ENCODE measurements at regions not wholly inside any gene's neighbourhood (a gene's known extent, or its start where the extent isn't known, plus 50 kb on each side); places are given as distances from the start of the nearest gene placed in this dataset.

DNA sequence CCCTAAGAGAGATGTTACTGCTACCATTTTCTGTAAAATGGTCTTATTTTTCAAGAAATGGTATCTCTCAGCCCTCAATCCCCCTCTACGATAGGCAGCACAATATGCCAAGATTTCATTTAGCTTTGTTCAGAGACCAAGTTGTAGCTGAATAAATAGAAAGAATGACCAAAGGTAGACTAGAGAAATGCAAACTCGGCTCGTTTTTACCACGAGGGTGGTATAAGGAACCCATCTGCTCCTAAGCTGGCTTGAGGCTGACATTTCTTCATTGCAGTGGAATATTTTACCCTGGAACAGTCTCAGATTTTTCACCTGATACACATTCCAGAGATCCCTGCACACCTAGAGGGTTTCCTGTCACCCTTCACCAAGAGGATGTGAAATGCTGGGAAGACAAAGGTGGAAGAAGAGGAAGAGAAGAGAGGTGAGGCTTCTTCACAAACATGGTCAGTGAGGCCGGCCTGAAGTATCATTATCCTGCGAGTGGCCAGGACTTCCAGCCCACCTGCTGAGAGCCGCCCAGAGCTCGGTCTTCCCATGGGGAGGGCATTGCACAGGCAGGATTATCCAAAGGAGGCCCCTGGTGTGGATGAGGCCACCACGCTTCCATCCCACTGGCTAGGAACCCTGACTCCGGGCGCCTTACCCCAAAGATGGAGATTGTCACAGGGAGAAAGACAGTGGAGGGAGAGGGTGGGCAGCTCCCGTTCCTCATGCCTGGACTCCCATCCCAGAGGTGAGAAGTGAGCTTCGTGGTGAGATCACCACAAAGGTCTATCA, 57.1 kb upstream of the AFDN start:
- Histone ChIP-seq H2AFZ (ENCODE audit: low read depth, low read length) (no peak overlapping the region), H3F3A (ENCODE audit: insufficient read depth, low read length, poor library complexity, severe bottlenecking) (no peaks in the 10 kb centered on the region), H3K9ac (ENCODE audit: low read length) (no peak overlapping the region), H3K4me3 (ENCODE audit: low read length) (no peak overlapping the region), H3K9me3 (ENCODE audit: low read length) (no peaks in the 10 kb centered on the region), H3K9me2 (ENCODE audit: insufficient read depth, low read length) (no peaks in the 10 kb centered on the region), H4K20me1 (ENCODE audit: insufficient read depth) (no peaks in the 10 kb centered on the region), H3K4me2 (ENCODE audit: low read length) (no peak overlapping the region), H3K27ac (ENCODE audit: low read length) (no peak overlapping the region), H3K27me3 (ENCODE audit: insufficient read depth, low read depth, low read length) (no peaks in the 10 kb centered on the region), H3K36me3 (ENCODE audit: insufficient read depth, low read length) (no peaks in the 10 kb centered on the region), H3K79me2 (replicated peaks; ENCODE audit: insufficient read depth, low read length) (no peaks in the 10 kb centered on the region)
- TF ChIP-seq RAD21 (conservative IDR thresholded peaks at IDR 0.05): no peak
- TF ChIP-seq POLR2AphosphoS5 (IDR thresholded peaks at IDR 0.05): no peak
- TF ChIP-seq, protein P1, sequence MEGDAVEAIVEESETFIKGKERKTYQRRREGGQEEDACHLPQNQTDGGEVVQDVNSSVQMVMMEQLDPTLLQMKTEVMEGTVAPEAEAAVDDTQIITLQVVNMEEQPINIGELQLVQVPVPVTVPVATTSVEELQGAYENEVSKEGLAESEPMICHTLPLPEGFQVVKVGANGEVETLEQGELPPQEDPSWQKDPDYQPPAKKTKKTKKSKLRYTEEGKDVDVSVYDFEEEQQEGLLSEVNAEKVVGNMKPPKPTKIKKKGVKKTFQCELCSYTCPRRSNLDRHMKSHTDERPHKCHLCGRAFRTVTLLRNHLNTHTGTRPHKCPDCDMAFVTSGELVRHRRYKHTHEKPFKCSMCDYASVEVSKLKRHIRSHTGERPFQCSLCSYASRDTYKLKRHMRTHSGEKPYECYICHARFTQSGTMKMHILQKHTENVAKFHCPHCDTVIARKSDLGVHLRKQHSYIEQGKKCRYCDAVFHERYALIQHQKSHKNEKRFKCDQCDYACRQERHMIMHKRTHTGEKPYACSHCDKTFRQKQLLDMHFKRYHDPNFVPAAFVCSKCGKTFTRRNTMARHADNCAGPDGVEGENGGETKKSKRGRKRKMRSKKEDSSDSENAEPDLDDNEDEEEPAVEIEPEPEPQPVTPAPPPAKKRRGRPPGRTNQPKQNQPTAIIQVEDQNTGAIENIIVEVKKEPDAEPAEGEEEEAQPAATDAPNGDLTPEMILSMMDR (IDR thresholded peaks at IDR 0.05; ENCODE audit: poor library complexity, severe bottlenecking): no peak
- TF ChIP-seq MXI1 (conservative IDR thresholded peaks at IDR 0.05; ENCODE audit: poor library complexity, severe bottlenecking): no peak
- no peak for TF ChIP-seq EZH2 (IDR thresholded peaks at IDR 0.05; ENCODE audit: borderline replicate concordance, insufficient read depth, low read length, poor library complexity, severe bottlenecking)
- TF ChIP-seq, protein P2, sequence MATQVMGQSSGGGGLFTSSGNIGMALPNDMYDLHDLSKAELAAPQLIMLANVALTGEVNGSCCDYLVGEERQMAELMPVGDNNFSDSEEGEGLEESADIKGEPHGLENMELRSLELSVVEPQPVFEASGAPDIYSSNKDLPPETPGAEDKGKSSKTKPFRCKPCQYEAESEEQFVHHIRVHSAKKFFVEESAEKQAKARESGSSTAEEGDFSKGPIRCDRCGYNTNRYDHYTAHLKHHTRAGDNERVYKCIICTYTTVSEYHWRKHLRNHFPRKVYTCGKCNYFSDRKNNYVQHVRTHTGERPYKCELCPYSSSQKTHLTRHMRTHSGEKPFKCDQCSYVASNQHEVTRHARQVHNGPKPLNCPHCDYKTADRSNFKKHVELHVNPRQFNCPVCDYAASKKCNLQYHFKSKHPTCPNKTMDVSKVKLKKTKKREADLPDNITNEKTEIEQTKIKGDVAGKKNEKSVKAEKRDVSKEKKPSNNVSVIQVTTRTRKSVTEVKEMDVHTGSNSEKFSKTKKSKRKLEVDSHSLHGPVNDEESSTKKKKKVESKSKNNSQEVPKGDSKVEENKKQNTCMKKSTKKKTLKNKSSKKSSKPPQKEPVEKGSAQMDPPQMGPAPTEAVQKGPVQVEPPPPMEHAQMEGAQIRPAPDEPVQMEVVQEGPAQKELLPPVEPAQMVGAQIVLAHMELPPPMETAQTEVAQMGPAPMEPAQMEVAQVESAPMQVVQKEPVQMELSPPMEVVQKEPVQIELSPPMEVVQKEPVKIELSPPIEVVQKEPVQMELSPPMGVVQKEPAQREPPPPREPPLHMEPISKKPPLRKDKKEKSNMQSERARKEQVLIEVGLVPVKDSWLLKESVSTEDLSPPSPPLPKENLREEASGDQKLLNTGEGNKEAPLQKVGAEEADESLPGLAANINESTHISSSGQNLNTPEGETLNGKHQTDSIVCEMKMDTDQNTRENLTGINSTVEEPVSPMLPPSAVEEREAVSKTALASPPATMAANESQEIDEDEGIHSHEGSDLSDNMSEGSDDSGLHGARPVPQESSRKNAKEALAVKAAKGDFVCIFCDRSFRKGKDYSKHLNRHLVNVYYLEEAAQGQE (IDR thresholded peaks at IDR 0.05; ENCODE audit: borderline replicate concordance): no peak
- no peak for TF ChIP-seq EP300 (conservative IDR thresholded peaks at IDR 0.05; ENCODE audit: poor library complexity, severe bottlenecking)
- TF ChIP-seq SMC3 (conservative IDR thresholded peaks at IDR 0.05; ENCODE audit: poor library complexity): no peak
- no peak for TF ChIP-seq TAF1 (IDR thresholded peaks at IDR 0.05; ENCODE audit: low read depth)

GRCh38 chr6:167770291-167770955, 56.3 kb upstream of the AFDN start:
- no peaks in the 10 kb centered on the region for H3K36me3 ChIP-seq (ENCODE audit: insufficient read depth, low read length)
- H3K9me2 ChIP-seq (ENCODE audit: insufficient read depth, low read length): no peaks in the 10 kb centered on the region
- TF ChIP-seq TAF1 (IDR thresholded peaks at IDR 0.05; ENCODE audit: low read depth) (no peak), POLR2AphosphoS5 (IDR thresholded peaks at IDR 0.05) (no peak), RAD21 (conservative IDR thresholded peaks at IDR 0.05) (no peak), MXI1 (conservative IDR thresholded peaks at IDR 0.05; ENCODE audit: poor library complexity, severe bottlenecking) (no peak), EP300 (conservative IDR thresholded peaks at IDR 0.05; ENCODE audit: poor library complexity, severe bottlenecking) (no peak), EZH2 (IDR thresholded peaks at IDR 0.05; ENCODE audit: borderline replicate concordance, insufficient read depth, low read length, poor library complexity, severe bottlenecking) (no peak), SMC3 (conservative IDR thresholded peaks at IDR 0.05; ENCODE audit: poor library complexity) (no peak)
- TF ChIP-seq, protein P1 (IDR thresholded peaks at IDR 0.05; ENCODE audit: poor library complexity, severe bottlenecking): no peak
- TF ChIP-seq, protein P2 (IDR thresholded peaks at IDR 0.05; ENCODE audit: borderline replicate concordance): no peak
- no peaks in the 10 kb centered on the region for H3K9me3 ChIP-seq (ENCODE audit: low read length)
- no peak overlapping the region for H3K9ac ChIP-seq (ENCODE audit: low read length)
- H3K4me2 ChIP-seq (ENCODE audit: low read length): no peak overlapping the region
- H2AFZ ChIP-seq (ENCODE audit: low read depth, low read length): no peak overlapping the region
- H3K27ac ChIP-seq (ENCODE audit: low read length): no peak overlapping the region
- H3K27me3 ChIP-seq (ENCODE audit: insufficient read depth, low read depth, low read length): no peaks in the 10 kb centered on the region
- H3F3A ChIP-seq (ENCODE audit: insufficient read depth, low read length, poor library complexity, severe bottlenecking): no peaks in the 10 kb centered on the region
- no peak overlapping the region for H3K4me3 ChIP-seq (ENCODE audit: low read length)
- no peaks in the 10 kb centered on the region for H3K79me2 ChIP-seq (replicated peaks; ENCODE audit: insufficient read depth, low read length)
- H4K20me1 ChIP-seq (ENCODE audit: insufficient read depth): no peaks in the 10 kb centered on the region
